HG03571 (cell line): ENCODE measurements at regions not wholly inside any gene's neighbourhood (a gene's known extent, or its start where the extent isn't known, plus 50 kb on each side); places are given as distances from the start of the nearest gene placed in this dataset.

ENCODE experiments used
- ATAC-seq: cut with Tn5 transposase; IDR thresholded peaks from one replicate; pipeline ENCODE4 v1.9.1; 2021; ENCODE audit not compliant: unreplicated experiment

- ATAC-seq, result no peak
Observed at GRCh38 chr18:24726727-24727492, 266.5 kb downstream of the HRH4 start.

DNA sequence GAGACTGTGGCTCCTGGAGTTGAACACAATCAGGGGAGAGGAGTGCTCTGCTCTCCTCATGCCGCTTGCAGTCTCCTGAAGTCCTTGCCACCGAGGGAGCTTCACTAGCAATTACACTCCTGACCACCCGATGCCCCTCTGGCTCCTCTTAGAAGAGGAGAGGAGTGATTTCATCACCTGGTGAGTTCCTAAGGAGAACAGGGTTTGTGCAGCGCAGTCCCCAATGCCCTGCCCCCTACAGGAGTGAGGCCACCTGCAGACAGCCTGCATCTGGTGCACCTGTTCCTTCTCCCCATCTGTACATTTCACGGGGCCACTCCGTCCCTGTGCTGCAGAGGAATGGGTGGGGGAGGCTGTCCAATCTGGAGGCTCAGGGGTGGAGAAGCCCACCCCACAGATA lies 267.2 kb downstream of the HRH4 start:
- no peak for ATAC-seq

- no peak for ATAC-seq
Observed at GRCh38 chr18:24731158-24731557, 270.7 kb downstream of the HRH4 start.

GRCh38 chr18:24731981-24732380 lies 271.5 kb downstream of the HRH4 start:
- ATAC-seq, result no peak

DNA sequence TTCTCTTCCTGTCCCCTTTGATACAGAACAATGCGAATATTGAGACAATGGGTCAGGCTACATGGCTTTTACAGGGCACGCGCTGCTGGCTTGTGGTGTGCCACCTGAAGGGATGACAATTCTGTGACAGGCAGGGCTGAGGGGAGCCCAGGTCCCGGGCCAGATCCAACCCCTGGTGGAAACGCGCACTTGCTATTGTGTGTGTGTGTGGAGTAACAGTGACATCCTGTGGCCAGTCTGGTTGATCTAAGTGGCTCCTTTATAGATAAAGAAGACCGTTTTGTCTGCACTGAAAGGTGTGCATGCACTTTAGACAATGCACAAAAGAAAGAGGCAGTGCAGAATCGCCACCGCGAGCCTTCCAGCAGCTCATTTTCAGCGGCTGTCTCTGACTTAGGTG lies 273.6 kb downstream of the HRH4 start:
- ATAC-seq, result no peak

DNA sequence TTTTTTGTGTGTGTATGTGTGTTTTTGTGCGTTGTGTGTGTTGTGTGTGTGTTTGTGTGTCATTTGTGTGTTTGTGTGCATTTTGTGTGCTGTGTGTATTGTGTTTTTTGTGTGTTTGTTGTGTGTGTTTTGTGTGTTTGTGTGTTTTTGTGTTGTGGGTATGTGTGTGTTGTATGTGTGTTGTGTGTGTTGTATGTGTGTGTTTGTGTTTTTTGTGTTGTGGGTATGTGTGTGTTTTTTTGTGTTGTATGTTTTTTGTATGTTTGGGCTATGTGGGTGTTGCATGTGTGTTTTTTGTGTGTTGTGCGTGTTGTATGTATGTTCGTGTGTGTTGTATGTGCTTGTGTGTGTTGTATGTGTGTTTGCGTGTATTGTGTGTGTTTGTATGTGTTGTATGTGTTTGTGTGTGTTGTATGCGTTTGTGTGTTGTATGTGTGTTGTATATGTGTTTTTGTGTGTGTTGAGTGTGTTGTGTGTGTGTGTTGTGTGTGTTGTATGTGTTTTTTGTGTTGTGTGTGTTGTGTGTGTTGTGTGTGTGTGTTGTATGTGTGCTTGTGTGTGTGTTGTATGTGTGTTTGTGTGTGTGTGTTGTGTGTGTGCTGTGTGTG lies 275.3 kb downstream of the HRH4 start:
- ATAC-seq, result no peak

DNA sequence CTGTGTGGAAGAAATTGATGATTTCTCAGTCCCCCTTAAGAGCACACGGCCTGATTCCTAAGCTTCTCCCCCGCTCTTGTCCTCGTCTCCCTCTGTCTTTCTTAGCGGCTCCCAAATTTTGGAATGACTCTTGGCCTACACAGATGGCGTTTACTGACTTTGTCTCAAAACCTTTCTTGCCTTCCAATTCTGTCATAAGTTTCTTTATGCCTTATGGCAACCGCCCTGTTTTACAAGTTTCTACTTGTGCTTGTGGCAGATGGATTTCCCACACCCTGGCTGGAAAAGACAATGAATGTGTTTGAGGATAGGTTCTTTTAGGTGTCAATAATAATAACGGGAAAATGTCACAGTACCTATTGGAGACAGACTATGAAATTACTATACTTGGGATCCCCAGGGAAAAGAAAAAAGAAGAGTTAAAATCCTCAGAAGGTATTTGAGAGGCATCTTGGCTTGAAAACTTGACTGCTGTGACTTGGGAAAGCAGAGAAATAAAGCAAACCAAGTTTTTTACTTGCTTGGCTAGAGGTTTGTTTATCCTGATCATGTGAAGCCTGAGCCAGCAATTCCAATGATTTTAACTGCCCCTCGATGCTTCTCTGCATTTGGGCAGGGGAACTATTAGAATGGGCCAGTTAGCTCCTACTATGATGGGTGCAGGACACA lies 276.4 kb downstream of the HRH4 start:
- ATAC-seq, result no peak

GRCh38 chr18:24740829-24741228 lies 280.4 kb downstream of the HRH4 start:
- no peak for ATAC-seq

GRCh38 chr18:24741321-24741720 lies 280.9 kb downstream of the HRH4 start:
- ATAC-seq, result no peak

GRCh38 chr18:24741965-24742724 lies 281.7 kb downstream of the HRH4 start:
- ATAC-seq, result no peak

GRCh38 chr18:24754583-24755253 lies 294.3 kb downstream of the HRH4 start:
- no peak for ATAC-seq

DNA sequence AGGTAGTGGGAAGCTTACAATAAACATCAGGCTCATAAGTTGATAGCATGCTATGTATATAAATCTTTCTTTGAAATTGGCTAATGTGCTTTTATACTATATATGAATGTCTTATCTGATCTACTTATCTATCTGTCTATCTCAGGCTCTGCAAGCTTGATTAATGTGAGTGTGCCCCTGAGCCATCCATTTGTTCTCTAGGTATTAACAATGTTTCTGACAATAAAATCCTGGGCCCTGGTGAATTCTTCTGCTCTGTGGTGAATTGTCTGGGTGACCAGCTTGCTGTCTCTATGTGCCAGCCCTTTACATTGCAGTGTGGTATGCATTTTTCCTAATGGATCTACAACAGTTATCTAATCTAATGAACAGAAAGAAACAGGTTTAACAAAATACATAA lies 295.9 kb downstream of the HRH4 start:
- no peak for ATAC-seq

- no peak for ATAC-seq
Observed at GRCh38 chr18:24757134-24757533, 296.7 kb downstream of the HRH4 start.

- ATAC-seq, result no peak
Observed at GRCh38 chr18:24761765-24762164, 301.3 kb downstream of the HRH4 start.

- ATAC-seq, result no peak
Observed at GRCh38 chr18:24762511-24762910, 302.1 kb downstream of the HRH4 start.

DNA sequence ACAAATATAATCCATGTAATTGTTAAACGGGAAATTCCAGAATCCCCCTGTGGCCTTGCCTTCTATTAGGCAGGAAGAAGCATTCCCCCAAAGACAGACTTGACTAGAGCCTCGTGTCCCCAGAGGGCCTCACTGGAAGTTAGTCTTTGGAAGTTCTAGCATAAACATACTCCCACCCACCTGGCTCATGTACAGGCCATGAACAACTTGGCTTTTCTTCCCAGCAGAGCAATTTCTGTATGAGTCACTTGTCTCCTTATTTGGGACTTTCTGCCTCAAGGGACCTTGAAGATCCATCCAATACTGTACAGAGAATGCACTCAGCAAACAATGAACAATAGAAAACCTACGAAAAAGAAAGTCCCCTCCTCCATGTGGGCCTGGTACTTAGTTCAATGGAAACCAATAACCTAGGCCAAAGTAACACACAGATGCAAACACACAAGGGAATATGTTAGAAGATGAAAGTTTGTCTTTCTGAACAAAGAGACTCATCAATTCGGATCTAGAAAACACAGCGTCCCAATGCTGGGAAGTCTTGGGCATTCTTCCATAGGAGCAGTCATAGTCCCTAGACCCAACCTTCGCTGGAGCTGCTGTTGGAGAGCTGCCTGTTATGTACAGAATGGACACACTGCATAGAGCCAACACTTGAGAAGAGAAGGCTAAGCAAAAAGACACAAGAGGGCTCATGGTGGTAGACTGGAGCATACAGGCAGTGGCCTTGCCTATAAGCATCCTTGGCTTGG lies 303.5 kb downstream of the HRH4 start:
- ATAC-seq, result no peak

DNA sequence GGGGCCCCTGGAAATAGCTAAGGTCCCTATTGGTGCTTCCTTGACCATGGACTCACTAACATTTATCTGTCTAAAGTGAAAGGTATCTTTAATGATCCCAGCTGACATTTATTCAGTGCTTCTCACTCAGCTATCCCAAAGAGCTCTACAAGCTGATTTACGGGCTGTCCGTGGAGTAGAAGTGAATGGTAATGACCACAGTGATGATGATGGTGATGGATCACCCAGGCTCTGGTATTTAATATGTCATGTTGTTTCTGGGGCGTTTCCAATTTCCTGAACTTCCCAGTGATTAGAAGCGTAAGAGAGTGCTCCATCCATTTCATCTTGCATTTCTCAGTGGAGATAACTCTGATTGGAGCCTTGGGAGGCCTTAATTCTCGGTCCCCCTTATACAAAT lies 304.3 kb downstream of the HRH4 start:
- no peak for ATAC-seq

DNA sequence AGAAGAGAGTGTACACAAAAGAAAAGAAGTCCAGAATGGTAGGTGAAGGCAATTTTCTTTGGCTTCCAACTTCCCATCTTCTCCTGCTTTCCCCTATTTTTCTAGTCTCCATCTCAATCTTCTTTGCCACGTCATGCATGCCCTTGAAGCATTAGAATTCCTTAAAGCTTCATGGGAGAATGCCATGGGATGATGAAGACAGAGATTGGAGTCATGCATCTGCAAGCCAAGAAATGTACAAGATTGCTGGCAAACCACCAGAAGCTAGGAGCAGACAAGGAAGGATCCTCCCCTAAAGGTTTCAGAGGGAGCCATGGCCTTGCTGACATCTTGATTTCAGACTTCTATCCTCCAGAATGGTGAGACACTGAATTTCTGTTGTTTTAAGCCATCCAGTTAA lies 305.9 kb downstream of the HRH4 start:
- ATAC-seq, result no peak

DNA sequence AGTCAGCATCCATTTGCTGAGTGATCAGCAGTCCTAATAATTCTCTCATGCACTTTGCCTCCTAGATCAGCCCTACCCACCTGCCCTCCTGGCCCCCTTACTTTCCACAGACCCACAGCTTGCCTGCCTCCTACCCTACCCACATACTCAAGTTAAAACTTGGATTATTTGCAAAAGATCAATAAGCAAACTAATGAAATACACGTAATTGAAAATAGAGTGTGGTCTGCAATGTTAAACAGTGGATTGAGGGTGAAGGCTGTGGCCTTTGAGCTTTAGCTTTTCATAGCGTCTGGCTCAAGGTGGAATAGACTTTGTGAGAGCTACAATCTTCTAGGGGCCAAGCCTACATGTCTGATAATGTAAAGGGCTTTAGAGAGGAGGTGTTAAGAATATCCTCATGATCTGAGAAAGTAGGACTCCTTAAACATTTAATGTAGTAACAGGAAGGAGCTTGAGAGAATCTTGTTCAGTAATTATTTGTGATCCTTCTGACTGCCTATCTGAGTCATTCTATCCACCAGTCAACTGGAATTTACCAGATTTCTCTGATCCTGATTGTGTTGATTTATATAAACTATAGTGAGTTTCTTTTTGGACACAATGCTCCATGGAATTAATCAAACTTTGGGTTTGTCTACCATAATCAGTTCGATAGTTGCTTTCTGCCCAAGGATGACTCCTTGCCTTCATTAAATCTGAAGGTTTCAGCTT lies 310.0 kb downstream of the HRH4 start:
- no peak for ATAC-seq

GRCh38 chr18:24771300-24771699 lies 310.9 kb downstream of the HRH4 start:
- ATAC-seq, result no peak
